Tibial artery (tissue), 4 donors: ENCODE measurements at regions not wholly inside any gene's neighbourhood (a gene's known extent, or its start where the extent isn't known, plus 50 kb on each side); places are given as distances from the start of the nearest gene placed in this dataset.

Source experiments
- DNase-seq, 2 donors: peaks; one replicate each; pipeline ENCODE4 v3.0.0-alpha.2; 2019
- H3K27ac ChIP-seq, 2 donors: fragments of 200-600 bp; sonication (generic) in 1 of 2; 1 replicate in 1 of 2; 2 replicates in 1 of 2; pipeline ENCODE4 v1.5.1; 2018 to 2019; ENCODE audit warnings: mild to moderate bottlenecking in 1 of 2
- H3K27me3 ChIP-seq, 2 donors: fragments of 200-600 bp; sonication (generic) in 1 of 2; one replicate each; pipeline versions ENCODE4 v1.5.1 to v1.6.0; 2016 to 2019
- H3K36me3 ChIP-seq, 3 donors: fragments of 200-600 bp; sonication (generic) in 2 of 3; one replicate each; pipeline ENCODE4 v1.5.1; 2016 to 2019; ENCODE audit warnings: mild to moderate bottlenecking in 2 of 3
- H3K4me1 ChIP-seq, 4 donors: fragments of 200-600 bp; sonication (generic) in 2 of 4; 1 replicate in 3 of 4; 2 replicates in 1 of 4; pipeline ENCODE4 v1.5.1; 2016 to 2019
- H3K4me3 ChIP-seq, 2 donors: fragments of 200-600 bp; sonication (generic) in 1 of 2; 1 replicate in 1 of 2; 2 replicates in 1 of 2; pipeline ENCODE4 v1.5.1; 2018 to 2019; ENCODE audit warnings: mild to moderate bottlenecking in 2 of 2
- H3K9me3 ChIP-seq, 3 donors: fragments of 200-600 bp; sonication (generic) in 1 of 3; one replicate each; pipeline ENCODE4 v1.5.1; 2016 to 2019
- CTCF ChIP-seq, 2 experiments: fragments of 200-600 bp in 1 of 2; fragments of 450-650 bp in 1 of 2; IDR thresholded peaks; one replicate each; pipeline ENCODE4 v1.5.1; 2017 to 2019; ENCODE audit warnings: antibody characterized with exemption in 2 of 2, mild to moderate bottlenecking in 1 of 2, moderate library complexity in 1 of 2
- intact Hi-C: fragments of 100-400 bp; cut with DNase I; formaldehyde crosslinking; loops from one replicate; pipeline ENCODE4 v1.15.0; 2023; ENCODE audit warnings: low total_unique reads

GRCh38 chr2:35787302-35788031 is 568.1 kb upstream of the CRIM1 start:
- intact Hi-C loops: no loop called here
- Histone ChIP-seq H3K4me1 (no peaks in the 10 kb centered on the region), H3K27me3 (no peaks in the 10 kb centered on the region), H3K9me3 (no peaks in the 10 kb centered on the region), H3K27ac (no peak overlapping the region), H3K4me3 (no peak overlapping the region), H3K36me3 (no peaks in the 10 kb centered on the region)
- no peak for DNase-seq
- TF ChIP-seq CTCF (IDR thresholded peaks at IDR 0.05): no peak

- no peaks in the 10 kb centered on the region for H3K4me1 ChIP-seq
- H3K9me3 ChIP-seq: no peaks in the 10 kb centered on the region
- no peak for DNase-seq
- intact Hi-C loops: no loop called here
- no peaks in the 10 kb centered on the region for H3K36me3 ChIP-seq
- no peak overlapping the region for H3K4me3 ChIP-seq
- TF ChIP-seq CTCF (IDR thresholded peaks at IDR 0.05): no peak
- no peak overlapping the region for H3K27ac ChIP-seq
- no peaks in the 10 kb centered on the region for H3K27me3 ChIP-seq
Observed at GRCh38 chr2:35785564-35785963, 570.0 kb upstream of the CRIM1 start.

GRCh38 chr2:35784777-35785176 is 570.8 kb upstream of the CRIM1 start:
- H3K27ac ChIP-seq: no peak overlapping the region
- intact Hi-C loops: no loop called here
- no peak for DNase-seq
- H3K4me1 ChIP-seq: no peaks in the 10 kb centered on the region
- no peak for TF ChIP-seq CTCF (IDR thresholded peaks at IDR 0.05)
- H3K36me3 ChIP-seq: no peaks in the 10 kb centered on the region
- no peaks in the 10 kb centered on the region for H3K9me3 ChIP-seq
- H3K4me3 ChIP-seq: no peak overlapping the region
- no peaks in the 10 kb centered on the region for H3K27me3 ChIP-seq

GRCh38 chr2:35783723-35784122 is 571.9 kb upstream of the CRIM1 start:
- DNase-seq: no peak
- TF ChIP-seq CTCF (IDR thresholded peaks at IDR 0.05): no peak
- no peaks in the 10 kb centered on the region for H3K36me3 ChIP-seq
- H3K27me3 ChIP-seq: no peaks in the 10 kb centered on the region
- H3K4me3 ChIP-seq: no peak overlapping the region
- H3K9me3 ChIP-seq: no peaks in the 10 kb centered on the region
- H3K4me1 ChIP-seq: no peaks in the 10 kb centered on the region
- intact Hi-C loops: no loop called here
- H3K27ac ChIP-seq: no peak overlapping the region

GRCh38 chr2:35741556-35741955 is 614.0 kb upstream of the CRIM1 start:
- Histone ChIP-seq H3K27ac (no peak overlapping the region), H3K27me3 (no peaks in the 10 kb centered on the region), H3K9me3 (peaks cover 0 to 6% (median 0%) of the 10 kb centered on the region in 3 donors), H3K36me3 (no peaks in the 10 kb centered on the region), H3K4me1 (no peaks in the 10 kb centered on the region), H3K4me3 (no peak overlapping the region)
- no peak for TF ChIP-seq CTCF (IDR thresholded peaks at IDR 0.05)
- intact Hi-C loops: no loop called here
- no peak for DNase-seq

GRCh38 chr2:35731674-35732073 is 623.9 kb upstream of the CRIM1 start:
- no peak for TF ChIP-seq CTCF (IDR thresholded peaks at IDR 0.05)
- Histone ChIP-seq H3K27ac (no peak overlapping the region), H3K4me1 (no peaks in the 10 kb centered on the region), H3K4me3 (no peak overlapping the region), H3K36me3 (no peaks in the 10 kb centered on the region), H3K27me3 (no peaks in the 10 kb centered on the region), H3K9me3 (no peaks in the 10 kb centered on the region)
- no peak for DNase-seq
- intact Hi-C loops: no loop called here
